ENCODE measurements at regions not wholly inside any gene's neighbourhood (a gene's known extent, or its start where the extent isn't known, plus 50 kb on each side); places are given as distances from the start of the nearest gene placed in this dataset.

DNA sequence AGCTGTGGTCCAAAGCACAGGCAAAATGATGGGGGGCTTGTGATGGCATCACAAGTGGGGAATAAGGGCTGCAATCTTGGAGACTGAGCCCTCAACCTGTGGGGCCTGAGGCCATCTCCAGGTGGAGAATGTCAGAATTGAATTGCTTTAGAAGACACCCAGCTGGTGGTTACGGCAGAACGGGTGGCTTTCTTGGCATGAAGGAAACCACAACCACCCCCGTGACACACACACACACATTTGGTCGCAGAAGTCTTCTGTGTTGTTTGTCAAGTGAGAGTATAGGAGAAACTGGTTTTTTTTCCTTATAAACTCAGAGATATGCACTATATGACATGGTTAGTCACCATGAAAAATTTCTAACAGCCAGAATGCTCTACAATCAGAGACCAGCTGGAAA is 139.5 kb upstream of the CDH4 start:
- Histone ChIP-seq H2AK5ac (ENCODE audit: low read depth, low read length) (no peak overlapping the region), H3K79me2 (ENCODE audit: control insufficient read depth in 1 of 2, insufficient read depth in 2 of 2, low read length in 2 of 2) (no peaks in the 10 kb centered on the region), H3K4me3 (ENCODE audit: extremely low read depth in 1 of 4, insufficient read depth in 2 of 4, low read depth in 3 of 4, low read length in 4 of 4) (no peak overlapping the region), H3K9ac (replicated peaks in 1 of 4; ENCODE audit: extremely low read depth in 1 of 4, low read depth in 3 of 4, low read length in 3 of 4) (no peak overlapping the region), H3K4me1 (replicated peaks in 1 of 4; ENCODE audit: control insufficient read depth in 3 of 4, insufficient read depth in 4 of 4, low read length in 3 of 4) (no peaks in the 10 kb centered on the region), H3K4me2 (ENCODE audit: insufficient read depth in 1 of 2, low read depth in 2 of 2, low read length in 2 of 2) (no peak overlapping the region), H2BK5ac (ENCODE audit: low read depth, low read length) (no peak overlapping the region), H4K5ac (ENCODE audit: insufficient read length, low read depth, low read length) (no peak overlapping the region), H4K8ac (ENCODE audit: extremely low read depth, insufficient read depth, low read length) (no peak overlapping the region), H3K27me3 (replicated peaks in 1 of 4; ENCODE audit: control insufficient read depth in 3 of 4, extremely low read depth in 1 of 4, insufficient read depth in 3 of 4, low read length in 3 of 4) (peaks cover 2 to 32% (median 14%) of the 10 kb centered on the region in 4 experiments), H3K36me3 (ENCODE audit: control insufficient read depth in 2 of 4, insufficient read depth in 4 of 4, low read length in 3 of 4) (no peaks in the 10 kb centered on the region), H2BK15ac (ENCODE audit: low read length) (no peak overlapping the region), H2BK12ac (ENCODE audit: low read depth, low read length) (no peak overlapping the region), H3K27ac (ENCODE audit: low read depth, low read length) (no peak overlapping the region), H3K56ac (replicated peaks; ENCODE audit: insufficient read length, low read depth, low read length) (no peak overlapping the region), H3K14ac (ENCODE audit: insufficient read length) (no peak overlapping the region), H3K9me3 (ENCODE audit: insufficient read depth in 2 of 2, low read depth in 1 of 2, low read length in 1 of 2) (no peaks in the 10 kb centered on the region), H3K23ac (ENCODE audit: insufficient read length) (no peak overlapping the region), H4K20me1 (replicated peaks in 1 of 2; ENCODE audit: control insufficient read depth in 1 of 2, insufficient read depth in 2 of 2, low read length in 2 of 2) (no peaks in the 10 kb centered on the region), H2AFZ (ENCODE audit: low read length) (no peak overlapping the region), H3K18ac (ENCODE audit: extremely low read depth, low read length) (no peak overlapping the region), H3K23me2 (ENCODE audit: low read depth, low read length) (no peaks in the 10 kb centered on the region), H3K4ac (replicated peaks; ENCODE audit: insufficient read length, low read depth, low read length) (no peak overlapping the region), H2BK120ac (replicated peaks; ENCODE audit: low read depth, low read length) (no peak overlapping the region), H4K91ac (replicated peaks; ENCODE audit: insufficient read length, low read length) (no peak overlapping the region), H3K79me1 (ENCODE audit: low read depth, low read length) (no peaks in the 10 kb centered on the region), H2BK20ac (ENCODE audit: low read length) (no peak overlapping the region)
- CTCF ChIA-PET (ENCODE audit: partially characterized antibody), result no interaction called here
- POLR2A ChIA-PET (ENCODE audit: partially characterized antibody), result no interaction called here
- no peak for DNase-seq (ENCODE audit: low read depth in 1 of 2, low spot score in 2 of 2)
- no peak for TF ChIP-seq GTF2F1 (IDR thresholded peaks at IDR 0.05; ENCODE audit: borderline replicate concordance, low read depth, low read length)
- no peak for TF ChIP-seq CTBP2 (IDR thresholded peaks at IDR 0.05; ENCODE audit: borderline replicate concordance, insufficient read depth, insufficient read length, low read length)
- no peak for TF ChIP-seq SAP30 (IDR thresholded peaks at IDR 0.05; ENCODE audit: insufficient read depth, insufficient replicate concordance, low read length)
- no peak for TF ChIP-seq BACH1 (IDR thresholded peaks at IDR 0.05; ENCODE audit: low read length)
- no peak for TF ChIP-seq SIRT6 (IDR thresholded peaks at IDR 0.05; ENCODE audit: low read length)
- TF ChIP-seq POLR2AphosphoS5 (IDR thresholded peaks at IDR 0.05; ENCODE audit: low read depth, low read length), result no peak
- TF ChIP-seq FOSL1 (IDR thresholded peaks at IDR 0.05; ENCODE audit: insufficient read depth, low read depth, low read length), result no peak
- TF ChIP-seq SP2 (IDR thresholded peaks at IDR 0.05; ENCODE audit: low read length), result no peak
- no peak for TF ChIP-seq HDAC2 (IDR thresholded peaks at IDR 0.05; ENCODE audit: borderline replicate concordance in 1 of 2, low read depth in 2 of 2, low read length in 2 of 2)
- TF ChIP-seq SIN3A (conservative IDR thresholded peaks at IDR 0.05 in 1 of 2, IDR thresholded peaks at IDR 0.05 in 1 of 2; ENCODE audit: low read depth in 1 of 2, low read length in 2 of 2), result no peak
- no peak for TF ChIP-seq CEBPB (IDR thresholded peaks at IDR 0.05; ENCODE audit: low read depth, low read length)
- WGBS, 2 experiments (ENCODE audit: extremely low coverage in 1 of 2, insufficient coverage in 1 of 2, insufficient read length in 1 of 2, insufficient replicate concordance in 2 of 2, low coverage in 1 of 2, low lambda C conversion rate in 2 of 2, missing lambda C conversion rate in 1 of 2), result 98% methylated on average over 4 of the region's 4 CpGs; no CpG with 5 or more reads in 1 of the 2 experiments
- no peak for FAIRE-seq

All from H1 (cell line).